ENCODE measurements at regions not wholly inside any gene's neighbourhood (a gene's known extent, or its start where the extent isn't known, plus 50 kb on each side); places are given as distances from the start of the nearest gene placed in this dataset.

GRCh38 chr5:121021681-121022080 lies 557.6 kb downstream of the PRR16 start:
- no peaks in the 10 kb centered on the region for H3K4me1 ChIP-seq
- H3K9me3 ChIP-seq, result no peaks in the 10 kb centered on the region
- no peaks in the 10 kb centered on the region for H3K27me3 ChIP-seq
- WGBS, 2 donors, result 82 to 88% methylated on average over 5 of the region's 5 CpGs
- intact Hi-C loops (cut with DNase I), result no loop called here
- DNase-seq, result no peak
- no peaks in the 10 kb centered on the region for H3K36me3 ChIP-seq
- H3K4me3 ChIP-seq, result no peak overlapping the region
- TF ChIP-seq POLR2A (IDR thresholded peaks at IDR 0.05), result no peak
- no peak for TF ChIP-seq EP300 (IDR thresholded peaks at IDR 0.05)
- no peak for TF ChIP-seq POLR2AphosphoS5 (IDR thresholded peaks at IDR 0.05)
- TF ChIP-seq CTCF (IDR thresholded peaks at IDR 0.05), result no peak
- no peak overlapping the region for H3K27ac ChIP-seq

GRCh38 chr5:121024416-121025311 lies 560.6 kb downstream of the PRR16 start:
- intact Hi-C loops (cut with DNase I), result no loop called here
- TF ChIP-seq POLR2AphosphoS5 (IDR thresholded peaks at IDR 0.05), result no peak
- TF ChIP-seq CTCF (IDR thresholded peaks at IDR 0.05), result no peak
- no peak for TF ChIP-seq POLR2A (IDR thresholded peaks at IDR 0.05)
- TF ChIP-seq EP300 (IDR thresholded peaks at IDR 0.05), result no peak
- no peak for DNase-seq
- no peaks in the 10 kb centered on the region for H3K36me3 ChIP-seq
- H3K27me3 ChIP-seq, result no peaks in the 10 kb centered on the region
- no peak overlapping the region for H3K4me3 ChIP-seq
- 76 to 77% methylated on average over 5 of the region's 5 CpGs for WGBS, 2 donors
- no peak overlapping the region for H3K27ac ChIP-seq
- no peaks in the 10 kb centered on the region for H3K9me3 ChIP-seq
- no peaks in the 10 kb centered on the region for H3K4me1 ChIP-seq

GRCh38 chr5:121025671-121026070 lies 561.6 kb downstream of the PRR16 start:
- H3K27ac ChIP-seq, result no peak overlapping the region
- WGBS, 2 donors, result 64 to 78% methylated on average over 2 of the region's 2 CpGs
- no peak for DNase-seq
- H3K4me3 ChIP-seq, result no peak overlapping the region
- intact Hi-C loops (cut with DNase I), result no loop called here
- H3K27me3 ChIP-seq, result no peaks in the 10 kb centered on the region
- H3K4me1 ChIP-seq, result no peaks in the 10 kb centered on the region
- no peaks in the 10 kb centered on the region for H3K9me3 ChIP-seq
- no peaks in the 10 kb centered on the region for H3K36me3 ChIP-seq
- TF ChIP-seq CTCF (IDR thresholded peaks at IDR 0.05) (no peak), EP300 (IDR thresholded peaks at IDR 0.05) (no peak), POLR2A (IDR thresholded peaks at IDR 0.05) (no peak), POLR2AphosphoS5 (IDR thresholded peaks at IDR 0.05) (no peak)

GRCh38 chr5:121027636-121028035 lies 563.5 kb downstream of the PRR16 start:
- TF ChIP-seq POLR2A (IDR thresholded peaks at IDR 0.05) (no peak), POLR2AphosphoS5 (IDR thresholded peaks at IDR 0.05) (no peak), CTCF (IDR thresholded peaks at IDR 0.05) (no peak), EP300 (IDR thresholded peaks at IDR 0.05) (no peak)
- no peak overlapping the region for H3K27ac ChIP-seq
- no peaks in the 10 kb centered on the region for H3K27me3 ChIP-seq
- H3K36me3 ChIP-seq, result no peaks in the 10 kb centered on the region
- no peaks in the 10 kb centered on the region for H3K9me3 ChIP-seq
- no peak for DNase-seq
- peaks cover 0 to 3% (median 0%) of the 10 kb centered on the region in 4 donors for H3K4me1 ChIP-seq
- WGBS, 2 donors, result 81 to 89% methylated on average over 3 of the region's 3 CpGs
- intact Hi-C loops (cut with DNase I), result no loop called here
- H3K4me3 ChIP-seq, result no peak overlapping the region

Data from sigmoid colon (tissue), 6 donors.